HG03196 (cell line): ENCODE measurements at regions not wholly inside any gene's neighbourhood (a gene's known extent, or its start where the extent isn't known, plus 50 kb on each side); places are given as distances from the start of the nearest gene placed in this dataset.
"Not testable (repeated sequence)": the region's sequence is repeated elsewhere in the genome, so short reads cannot be mapped to it uniquely, and the experiment has no call there.

Source experiments
- ATAC-seq: cut with Tn5 transposase; IDR thresholded peaks from one replicate; pipeline ENCODE4 v1.9.1; 2021; ENCODE audit not compliant: unreplicated experiment

DNA sequence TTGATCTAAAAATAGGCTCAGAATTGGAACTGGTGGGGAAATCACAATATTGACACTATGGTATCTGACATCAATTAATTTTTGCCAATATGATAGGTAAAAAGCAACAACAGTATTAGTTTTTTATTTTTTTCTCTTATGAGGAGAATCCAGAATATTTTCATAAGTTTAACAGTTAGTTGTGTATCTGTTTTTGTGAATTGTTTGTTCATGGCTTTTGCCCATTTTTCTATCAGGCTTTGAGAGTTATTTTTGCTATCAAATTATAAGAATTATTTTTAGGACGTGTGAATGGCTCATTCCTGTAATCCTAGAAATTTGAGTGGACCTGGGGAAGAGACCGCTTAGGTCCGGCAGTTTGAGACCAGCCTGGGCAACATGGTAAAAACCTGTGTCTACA, 608.6 kb upstream of the ADGRB3 start:
- ATAC-seq = no peak

DNA sequence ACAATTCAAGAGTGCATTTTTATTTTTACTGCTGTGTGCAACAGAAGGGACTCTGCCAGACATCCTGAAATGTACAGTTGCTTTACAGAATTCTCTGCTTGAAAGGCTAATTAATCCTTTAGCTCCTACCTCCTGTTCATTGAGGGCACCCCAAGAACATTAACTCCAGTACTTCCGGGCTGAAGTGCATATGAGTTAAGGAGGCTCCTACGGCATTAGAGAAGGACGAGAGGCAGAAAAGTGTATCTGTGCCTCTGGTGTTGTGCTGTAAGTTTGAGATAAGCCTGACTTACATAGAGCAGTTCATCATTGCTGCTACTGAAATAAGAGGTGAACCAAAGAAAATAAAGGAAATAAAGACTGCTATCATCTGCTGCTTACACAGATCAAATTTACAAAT, 609.3 kb upstream of the ADGRB3 start:
- ATAC-seq = no peak

DNA sequence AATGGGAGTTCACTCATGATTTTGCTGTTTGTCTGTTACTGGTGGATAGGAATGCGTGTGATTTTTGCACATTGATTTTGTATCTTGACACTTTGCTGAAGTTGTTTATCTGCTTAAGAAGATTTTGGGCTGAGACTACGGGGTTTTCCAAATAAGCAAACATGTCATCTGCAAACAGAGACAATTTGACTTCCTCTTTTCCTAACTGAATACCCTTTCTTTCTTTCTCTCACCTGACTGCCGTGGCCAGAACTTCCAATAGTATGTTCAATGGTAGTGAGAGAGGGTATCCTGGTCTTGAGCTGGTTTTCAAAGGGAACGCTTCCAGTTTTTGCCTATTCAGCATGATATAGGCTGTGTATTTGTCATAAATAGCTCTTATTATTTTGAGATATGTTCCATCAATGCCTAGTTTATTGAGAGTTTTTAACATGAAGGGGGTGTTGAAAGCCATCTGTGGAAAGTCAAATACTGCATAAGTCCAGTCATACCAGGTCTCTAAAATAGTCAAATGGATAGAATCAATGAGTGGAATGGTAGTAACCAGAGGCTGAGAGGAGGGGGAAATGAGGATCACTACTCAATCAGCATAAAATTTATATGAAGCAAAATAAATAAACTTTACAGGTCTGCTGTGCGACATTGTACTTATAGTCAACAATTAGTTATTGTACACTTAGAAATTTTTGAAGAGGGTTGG, 610.4 kb upstream of the ADGRB3 start:
- no peak for ATAC-seq

DNA sequence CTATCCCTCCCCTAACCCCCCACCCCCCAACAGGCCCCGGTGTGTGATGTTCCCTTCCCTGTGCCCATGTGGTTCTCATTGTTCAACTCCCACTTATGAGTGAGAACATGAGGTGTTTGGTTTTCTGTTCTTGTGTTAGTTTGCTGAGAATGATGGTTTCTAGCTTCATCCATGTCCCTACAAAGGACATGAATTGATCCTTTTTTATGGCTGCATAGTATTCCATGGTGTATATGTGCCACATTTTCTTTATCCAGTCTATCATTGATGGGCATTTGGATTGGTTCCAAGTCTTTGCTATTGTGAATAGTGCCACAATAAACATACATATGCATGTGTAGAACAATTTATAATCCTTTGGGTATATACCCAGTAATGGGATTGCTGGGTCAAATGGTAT, 612.1 kb upstream of the ADGRB3 start:
- not testable (repeated sequence) for ATAC-seq

DNA sequence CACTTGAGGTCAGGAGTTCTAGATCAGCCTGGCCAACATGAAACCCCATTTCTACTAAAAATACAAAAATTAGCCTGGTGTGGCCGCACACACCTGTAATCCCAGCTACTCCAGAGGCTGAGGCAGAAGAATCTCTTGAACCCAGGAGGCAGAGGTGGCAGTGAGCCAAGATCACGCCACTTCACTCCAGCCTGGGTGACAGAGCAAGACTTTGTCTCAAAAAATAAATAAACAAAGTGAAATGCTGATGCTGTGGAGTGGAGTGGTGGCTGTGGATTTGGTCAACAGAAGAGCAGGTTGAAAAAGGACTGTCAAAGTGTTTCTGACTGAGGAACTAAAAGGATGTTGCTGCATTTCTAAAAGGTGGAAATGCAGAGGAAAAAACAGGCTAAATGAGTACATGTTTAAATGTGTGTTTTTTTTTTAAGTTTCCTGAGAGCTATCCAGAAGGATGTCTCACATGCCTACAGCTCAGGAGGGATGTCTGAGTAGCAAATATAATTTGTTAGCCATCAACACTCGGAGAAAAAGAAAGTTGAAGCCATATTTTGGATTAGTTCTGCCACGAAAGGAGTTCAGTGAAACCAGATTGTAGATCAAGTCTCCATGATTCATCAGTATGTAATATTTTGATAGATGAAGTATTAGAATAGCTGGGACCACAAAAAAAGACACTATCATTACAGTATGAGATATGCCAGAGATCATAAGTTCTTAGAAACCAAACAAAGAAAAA, 621.1 kb upstream of the ADGRB3 start:
- ATAC-seq = no peak

DNA sequence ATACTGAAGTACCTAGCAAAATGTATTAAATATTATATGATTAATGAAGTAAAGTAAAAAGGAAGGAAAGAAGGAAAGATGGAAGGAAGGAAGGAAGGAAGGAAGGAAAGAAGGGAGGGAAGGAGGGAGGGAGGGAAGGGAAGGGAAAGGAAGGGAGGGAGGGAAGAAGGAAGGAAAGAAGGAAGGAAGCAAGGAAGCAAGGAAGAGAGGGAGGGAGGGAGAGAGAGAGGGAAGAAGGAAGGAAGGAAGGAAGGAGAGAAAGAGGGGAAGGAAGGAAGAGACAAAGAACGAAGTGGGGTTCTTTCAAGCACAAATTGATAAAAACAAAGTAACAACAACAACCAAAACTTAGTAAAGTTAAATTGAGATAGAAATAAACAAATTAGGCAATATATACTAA, 622.3 kb upstream of the ADGRB3 start:
- ATAC-seq = no peak

DNA sequence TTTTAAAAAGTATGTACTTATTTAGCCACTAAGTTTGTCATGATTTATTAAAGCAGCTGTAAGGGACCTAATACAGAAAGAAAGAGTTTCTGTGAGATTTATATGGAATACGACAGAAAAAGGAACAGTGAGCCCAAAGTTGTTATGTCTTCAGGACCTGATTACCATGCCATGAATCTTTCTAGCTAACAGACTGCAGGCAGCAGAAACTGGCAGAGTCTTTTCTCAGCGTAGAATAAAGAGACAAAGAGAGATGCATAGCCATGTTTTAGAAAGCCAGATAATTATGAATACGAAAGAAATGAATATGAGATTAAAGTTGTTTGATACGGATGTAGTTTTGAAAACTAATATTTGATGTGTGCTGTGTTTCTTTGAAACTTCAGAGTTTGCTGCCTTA, 624.1 kb upstream of the ADGRB3 start:
- ATAC-seq = no peak

DNA sequence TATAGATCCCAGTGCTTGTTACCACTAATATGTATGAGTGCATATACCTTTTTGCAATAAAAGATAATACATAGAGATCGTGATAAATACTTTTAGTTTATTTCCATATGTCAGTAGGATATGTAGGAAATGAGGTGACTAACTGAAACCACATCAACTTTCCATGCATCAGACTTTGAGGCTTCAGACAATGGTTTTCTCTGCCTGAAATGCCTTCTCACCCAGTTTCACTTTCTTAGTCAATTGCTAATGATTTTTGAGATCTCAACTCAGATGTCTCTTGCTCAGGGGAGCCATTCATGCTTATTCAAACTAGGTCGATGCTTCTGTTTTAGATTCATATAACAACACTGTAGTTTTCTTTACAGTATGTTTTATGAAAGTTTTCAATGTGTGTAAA, 626.6 kb upstream of the ADGRB3 start:
- ATAC-seq = no peak

DNA sequence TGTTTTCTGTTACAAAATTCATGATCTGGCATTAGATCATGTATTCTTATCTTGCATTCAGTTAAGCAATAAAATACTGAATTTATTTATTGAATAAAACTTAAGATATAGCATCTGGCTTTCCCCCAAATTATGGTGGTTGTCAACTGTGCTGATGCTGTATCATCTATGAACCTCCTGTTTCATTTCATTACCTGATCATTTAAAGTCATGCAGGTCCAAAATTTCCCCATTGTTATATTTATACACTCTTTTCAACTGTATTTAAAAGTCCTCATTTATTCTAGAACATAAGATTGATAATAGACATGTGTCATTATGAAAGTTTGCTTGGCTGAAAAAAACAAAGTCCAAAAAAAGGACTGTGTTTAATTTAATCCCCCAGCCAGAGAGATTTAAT, 627.4 kb upstream of the ADGRB3 start:
- ATAC-seq = no peak

DNA sequence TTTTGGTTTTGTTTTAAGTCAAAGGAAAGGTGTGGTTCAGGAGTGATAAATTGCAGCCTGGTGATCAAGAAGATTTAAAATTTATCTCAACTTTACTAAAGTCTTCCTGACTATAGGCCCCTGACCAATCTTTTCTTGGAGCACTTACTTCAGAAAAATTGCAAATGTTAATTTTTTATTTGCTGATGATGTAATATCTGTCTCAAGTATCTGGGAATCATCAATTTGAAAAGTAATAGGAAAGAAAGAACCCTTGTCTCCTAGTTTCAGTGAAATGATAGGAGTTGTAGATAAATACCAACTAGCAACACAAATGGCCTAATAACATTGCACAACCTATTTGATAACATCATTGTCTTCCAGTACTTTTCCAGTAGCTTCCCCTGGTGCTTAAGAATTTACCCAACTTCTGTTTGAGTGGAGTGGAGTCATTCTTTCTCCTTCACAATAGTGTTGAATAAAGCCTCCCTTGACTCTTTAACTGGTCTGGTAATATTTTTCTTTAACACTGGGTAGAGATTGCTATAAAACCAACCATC, 648.3 kb upstream of the ADGRB3 start:
- ATAC-seq = no peak

DNA sequence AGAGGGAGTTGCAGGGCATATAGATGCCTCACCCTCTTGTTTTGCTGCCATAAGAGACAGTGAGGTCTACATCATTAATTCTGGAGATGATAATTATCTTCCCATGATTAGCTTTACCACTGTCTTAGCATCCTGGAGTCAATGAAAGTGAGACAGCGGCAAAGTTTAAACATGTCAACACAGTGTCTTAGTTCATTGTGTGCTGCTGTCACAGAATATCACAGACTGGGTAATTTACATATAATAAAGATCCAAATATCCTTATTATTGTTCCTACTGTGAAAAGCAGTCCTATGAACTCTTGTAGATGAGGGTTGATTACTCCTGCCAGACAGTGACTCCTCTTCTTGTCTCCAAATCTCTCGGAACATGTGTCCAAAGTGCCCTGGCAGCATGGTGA, 658.6 kb upstream of the ADGRB3 start:
- no peak for ATAC-seq

DNA sequence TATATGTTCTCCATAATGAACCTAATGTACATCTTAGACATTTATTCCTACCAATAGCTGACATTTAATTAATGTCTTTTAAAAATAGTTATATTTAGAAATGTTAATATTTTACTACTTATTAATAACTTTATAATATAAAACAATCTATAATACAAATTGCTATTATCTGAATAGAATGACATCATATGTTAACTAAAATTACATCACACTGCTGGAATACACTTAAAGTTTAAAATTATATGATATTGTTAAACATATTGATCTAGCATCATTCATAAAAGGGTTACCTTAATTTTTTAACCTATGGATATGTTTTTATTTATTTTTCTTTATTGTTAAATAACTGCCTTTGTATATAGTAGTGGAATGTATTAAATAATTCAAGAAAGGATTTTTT, 660.2 kb upstream of the ADGRB3 start:
- no peak for ATAC-seq

DNA sequence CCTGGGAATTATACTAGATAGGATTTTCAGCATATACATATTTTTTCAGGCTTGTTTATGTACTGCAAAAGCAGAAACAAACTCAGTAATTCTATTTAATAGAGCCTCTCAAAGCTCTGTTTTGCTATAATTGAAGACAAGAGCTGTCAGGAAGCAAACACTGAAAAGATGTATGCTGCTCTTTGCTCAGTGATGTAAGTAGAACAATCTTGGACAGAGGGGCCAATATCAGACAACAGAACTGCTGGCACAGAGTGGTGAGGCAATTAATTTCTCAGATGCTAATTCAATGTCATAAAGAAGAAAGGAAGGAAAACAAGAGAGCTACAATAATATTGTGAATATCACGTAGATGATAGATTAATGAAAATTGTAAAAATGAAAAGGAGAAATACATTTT, 663.3 kb upstream of the ADGRB3 start:
- no peak for ATAC-seq

DNA sequence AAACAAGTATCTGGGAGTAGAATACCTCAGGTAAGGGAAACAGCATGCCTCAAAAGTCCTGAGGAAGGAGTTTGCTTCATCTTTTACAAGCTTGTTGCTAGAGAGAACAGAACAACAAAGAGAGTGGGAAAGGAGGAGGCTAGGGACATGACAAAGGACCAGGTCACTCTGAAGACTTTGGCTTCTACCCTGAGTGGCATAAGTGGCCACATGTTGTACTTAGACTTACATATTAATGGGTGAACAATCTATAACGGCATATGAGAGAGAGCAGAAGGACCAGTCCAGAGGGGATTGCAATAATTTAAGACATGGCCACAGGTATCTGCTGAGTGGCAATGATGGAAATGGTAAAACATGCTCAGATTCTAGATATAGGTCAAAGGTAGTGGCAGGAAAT, 668.3 kb upstream of the ADGRB3 start:
- ATAC-seq = no peak

DNA sequence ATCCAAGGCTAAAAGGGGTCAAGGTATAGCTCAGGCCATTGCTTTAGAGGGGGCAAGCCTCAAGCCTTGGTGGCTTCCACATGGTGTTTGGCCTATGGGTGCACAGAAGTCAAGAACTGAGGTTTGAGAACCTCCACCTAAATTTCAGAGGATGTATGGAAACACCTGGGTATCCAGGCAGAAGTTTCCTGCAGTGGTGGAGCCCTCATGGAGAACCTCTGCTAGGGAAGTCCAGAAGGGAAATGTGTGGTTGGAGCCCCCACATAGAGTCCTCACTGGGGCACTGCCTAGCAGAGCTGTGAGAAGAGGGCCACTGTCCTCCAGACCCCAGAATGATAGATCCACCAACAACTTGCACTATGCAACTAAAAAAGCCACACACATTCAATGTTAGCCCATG, 678.7 kb upstream of the ADGRB3 start:
- no peak for ATAC-seq

DNA sequence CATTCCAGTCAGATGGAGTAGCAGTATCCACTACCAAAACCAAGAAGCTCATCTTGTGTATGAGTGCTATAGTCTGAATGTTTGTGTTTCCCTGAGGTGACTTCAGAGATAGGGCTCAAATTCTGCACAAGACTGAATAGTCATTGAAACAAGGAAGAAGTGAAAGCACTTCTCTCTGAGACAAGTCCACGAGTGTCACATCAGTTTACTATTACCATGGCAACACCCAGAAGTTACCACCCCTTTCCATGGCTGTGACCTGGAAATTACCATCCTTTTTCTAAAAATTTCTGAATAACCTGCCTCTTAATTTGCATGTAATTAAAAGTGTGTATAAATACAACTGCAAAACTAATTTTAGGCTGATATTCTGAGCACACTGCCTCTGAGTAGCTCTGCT, 682.1 kb upstream of the ADGRB3 start:
- ATAC-seq = no peak

DNA sequence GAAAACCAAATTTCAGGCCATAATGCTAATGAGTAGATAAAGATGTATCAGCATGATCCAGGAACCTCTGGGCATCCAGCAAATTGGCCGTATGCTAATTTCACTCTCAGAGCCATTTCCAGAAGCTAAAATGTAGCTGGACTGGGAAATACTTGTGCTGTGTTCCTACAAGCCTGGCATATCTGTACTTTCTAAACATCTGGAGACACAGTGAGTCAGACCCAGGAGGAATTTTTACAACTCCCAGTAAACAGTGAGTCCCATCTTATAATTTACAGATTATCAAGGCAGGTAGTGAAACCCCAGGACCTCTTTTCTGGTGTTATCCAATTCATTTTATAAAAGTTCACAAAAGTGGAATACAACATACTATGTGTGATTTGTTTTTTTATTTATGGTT, 683.0 kb upstream of the ADGRB3 start:
- no peak for ATAC-seq

DNA sequence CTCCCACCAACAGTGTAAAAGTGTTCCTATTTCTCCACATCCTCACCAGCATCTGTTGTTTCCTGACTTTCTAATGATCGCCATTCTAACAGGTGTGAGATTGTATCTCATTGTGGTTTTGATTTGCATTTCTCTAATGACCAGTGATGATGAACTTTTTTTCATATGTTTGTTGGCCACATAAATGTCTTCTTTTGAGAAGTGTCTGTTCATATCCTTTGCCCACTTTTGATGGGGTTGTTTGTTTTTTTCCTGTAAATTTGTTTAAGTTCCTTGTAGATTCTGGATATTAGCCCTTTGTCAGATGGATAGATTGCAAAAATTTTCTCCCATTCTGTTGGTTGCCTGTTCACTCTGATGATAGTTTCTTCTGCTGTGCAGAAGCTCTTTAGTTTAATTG, 687.3 kb upstream of the ADGRB3 start:
- not testable (repeated sequence) for ATAC-seq

DNA sequence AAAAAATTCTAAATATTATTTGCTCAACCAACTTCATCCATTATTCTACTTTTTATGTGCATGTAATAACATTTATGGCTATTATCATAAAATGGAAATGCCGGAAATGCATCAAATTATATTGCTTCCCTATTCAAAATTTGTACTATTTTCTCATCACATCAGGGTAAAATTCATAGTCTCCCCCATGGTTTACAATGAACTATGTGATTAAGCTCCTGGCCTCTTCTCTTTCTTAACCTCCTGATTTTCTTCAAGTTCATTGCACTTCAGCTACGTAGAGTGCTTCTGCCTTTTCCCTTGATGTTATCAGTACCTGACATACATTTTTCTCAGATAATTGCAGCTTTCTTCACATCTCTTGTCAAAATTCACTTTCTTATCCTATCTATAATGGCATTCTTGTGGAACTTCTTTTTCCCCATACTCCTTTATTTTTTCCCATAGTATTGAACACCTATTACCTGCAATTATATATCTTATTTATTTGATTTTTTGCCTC, 699.1 kb upstream of the ADGRB3 start:
- ATAC-seq = no peak

DNA sequence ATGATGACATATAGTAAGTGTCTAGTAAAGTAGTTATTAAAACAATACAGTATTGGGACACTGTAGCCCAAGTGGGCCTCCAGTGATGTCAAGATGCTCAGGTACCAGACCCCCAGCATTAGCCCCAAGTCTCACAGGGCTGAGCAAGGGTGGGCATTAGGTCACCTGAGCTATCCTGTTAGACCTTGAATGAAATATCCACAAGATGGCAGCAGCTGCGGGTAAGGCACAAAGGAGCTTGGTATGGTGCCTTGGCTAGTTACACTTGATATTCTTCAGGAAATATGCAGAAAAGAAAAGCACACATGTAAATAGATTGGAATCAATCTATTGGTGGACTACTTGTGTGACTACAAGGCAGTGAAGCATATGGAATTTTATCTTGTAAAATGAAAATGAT, 701.8 kb upstream of the ADGRB3 start:
- no peak for ATAC-seq

DNA sequence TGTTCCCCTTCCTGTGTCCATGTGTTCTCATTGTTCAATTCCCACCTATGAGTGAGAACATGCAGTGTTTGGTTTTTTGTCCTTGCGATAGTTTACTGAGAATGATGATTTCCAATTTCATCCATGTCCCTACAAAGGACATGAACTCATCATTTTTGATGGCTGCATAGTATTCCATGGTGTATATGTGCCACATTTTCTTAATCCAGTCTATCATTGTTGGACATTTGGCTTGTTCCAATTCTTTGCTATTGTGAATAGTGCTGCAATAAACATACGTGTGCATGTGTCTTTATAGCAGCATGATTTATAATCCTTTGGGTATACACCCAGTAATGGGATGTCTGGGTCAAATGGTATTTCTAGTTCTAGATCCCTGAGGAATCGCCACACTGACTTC, 712.5 kb upstream of the ADGRB3 start:
- ATAC-seq = not testable (repeated sequence)

DNA sequence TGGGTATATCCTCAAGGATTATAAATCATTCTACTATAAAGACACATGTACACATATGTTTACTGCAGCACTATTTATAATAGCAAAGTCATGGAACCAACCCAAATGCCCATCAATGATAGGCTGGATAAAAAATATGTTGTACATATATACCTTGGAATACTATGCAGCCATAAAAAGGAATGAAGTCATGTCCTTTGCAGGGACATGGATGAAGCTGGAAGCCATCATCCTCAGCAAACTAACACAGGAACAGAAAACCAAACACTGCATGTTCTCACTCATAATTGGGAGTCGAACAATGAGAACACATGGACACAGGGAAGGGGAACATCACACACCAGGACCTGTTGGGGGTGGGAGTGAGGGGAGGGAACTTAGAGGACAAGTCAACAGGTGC, 715.0 kb upstream of the ADGRB3 start:
- ATAC-seq = not testable (repeated sequence)
